Retina (tissue), 1 donor: ENCODE measurements at regions not wholly inside any gene's neighbourhood (a gene's known extent, or its start where the extent isn't known, plus 50 kb on each side); places are given as distances from the start of the nearest gene placed in this dataset.

Source experiments
- DNase-seq: peaks from one replicate; pipeline ENCODE4 v3.0.0-alpha.2; 2016

- DNase-seq, result no peak
Observed at GRCh38 chr1:24981631-24982005, 51.5 kb upstream of the RUNX3 start.

GRCh38 chr1:24980836-24981630, 51.0 kb upstream of the RUNX3 start:
- DNase-seq, result no peak
